ENCODE measurements at regions not wholly inside any gene's neighbourhood (a gene's known extent, or its start where the extent isn't known, plus 50 kb on each side); places are given as distances from the start of the nearest gene placed in this dataset.

DNA sequence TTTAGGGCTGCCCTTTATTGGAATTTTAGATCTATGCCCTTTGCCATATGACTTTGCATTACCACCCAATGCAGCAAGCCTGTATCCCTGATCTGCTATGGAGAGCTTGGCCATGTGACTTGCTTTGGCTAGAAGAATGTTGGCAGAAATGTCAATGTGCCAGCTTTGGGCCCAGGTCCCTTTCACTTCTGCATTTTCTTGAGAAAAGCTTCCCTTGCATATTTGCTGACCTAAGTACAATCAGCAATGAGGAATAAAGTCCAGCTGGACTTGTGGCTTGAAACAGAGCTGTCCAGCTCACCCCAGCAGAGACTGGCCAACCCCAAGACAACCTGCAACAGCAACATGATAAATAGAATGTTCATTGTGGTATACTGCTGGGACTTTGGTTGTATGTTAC, 135.9 kb downstream of the PAH start:
- FAIRE-seq: no peak

DNA sequence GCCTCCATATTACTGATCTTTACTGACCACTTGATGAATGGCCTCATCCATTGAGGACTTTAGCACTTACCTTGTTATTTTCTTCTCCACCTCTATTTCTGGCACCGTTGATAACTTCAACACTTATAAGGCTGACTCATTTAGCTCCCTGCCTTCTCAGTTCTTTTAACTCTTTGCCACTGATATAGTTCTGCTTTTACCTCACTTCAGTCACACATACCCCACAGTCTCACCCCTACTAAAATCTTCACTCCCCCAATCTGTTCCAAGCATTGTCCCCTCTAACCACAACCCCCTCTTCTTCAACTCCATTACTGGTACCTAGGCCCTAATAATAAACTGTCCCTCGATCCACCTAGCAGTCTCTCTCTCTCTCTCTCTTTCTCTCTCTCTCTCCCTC, 141.0 kb downstream of the PAH start:
- FAIRE-seq: no peak

GRCh38 chr12:102769323-102769916, 147.6 kb downstream of the PAH start:
- no peak for FAIRE-seq

DNA sequence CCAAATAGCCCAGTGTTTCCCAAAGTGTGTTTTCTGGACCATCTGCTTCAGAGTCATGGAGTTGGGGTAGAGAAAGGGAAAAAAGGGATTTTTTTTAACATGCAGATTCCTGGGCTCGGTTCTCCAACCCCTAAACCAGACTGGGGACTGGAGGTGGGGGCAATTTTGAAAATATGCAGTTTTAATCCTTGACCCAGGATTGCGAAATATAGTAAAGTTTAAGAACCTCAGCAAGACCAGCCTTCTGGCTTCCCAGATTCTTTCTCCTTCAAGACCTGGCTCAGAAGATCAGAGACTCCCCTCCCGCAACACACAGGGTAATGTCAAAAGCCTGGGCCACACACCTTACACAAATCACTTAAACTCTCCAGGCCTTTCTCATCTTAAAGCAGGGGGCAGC, 150.1 kb downstream of the PAH start:
- FAIRE-seq: no peak

GRCh38 chr12:102765736-102766135, 151.3 kb downstream of the PAH start:
- no peak for FAIRE-seq

DNA sequence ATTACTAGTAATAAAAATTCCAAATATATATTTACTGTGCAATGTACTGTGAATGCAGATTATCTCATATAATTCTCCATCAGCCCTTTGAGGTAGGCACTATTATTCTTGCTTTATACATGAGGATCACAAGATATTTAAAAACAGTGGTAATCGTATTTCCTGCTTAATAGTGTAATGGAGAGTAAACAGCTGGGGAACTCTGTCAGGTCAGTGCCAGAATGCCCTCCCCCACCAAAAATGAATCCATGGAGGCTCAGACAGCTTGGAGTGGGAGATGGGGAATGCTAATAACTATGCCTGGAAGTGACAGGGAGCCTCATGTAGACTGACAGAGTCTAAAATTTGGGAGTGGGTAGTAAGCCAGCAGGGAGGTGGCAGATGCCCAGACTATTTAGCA, 153.6 kb downstream of the PAH start:
- FAIRE-seq: no peak

DNA sequence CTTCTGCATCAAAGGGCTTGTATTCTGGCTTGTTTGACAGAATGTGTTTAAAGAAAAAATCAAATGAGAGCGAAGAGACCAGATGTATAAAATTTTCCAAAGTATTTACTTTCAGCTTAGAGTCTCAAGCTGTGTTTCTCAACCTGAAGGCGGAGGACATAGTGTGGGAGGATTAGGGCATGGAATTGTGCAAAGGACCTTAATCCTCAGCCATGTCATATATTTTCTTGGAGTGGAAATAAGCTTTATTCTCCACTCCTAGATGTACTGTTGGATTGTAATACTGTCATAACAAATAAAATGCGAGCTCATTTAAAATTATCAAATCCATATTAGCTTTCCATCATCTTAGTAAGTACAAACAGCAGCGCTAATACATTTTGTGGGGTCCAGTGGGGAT, 154.0 kb downstream of the PAH start:
- FAIRE-seq: no peak

DNA sequence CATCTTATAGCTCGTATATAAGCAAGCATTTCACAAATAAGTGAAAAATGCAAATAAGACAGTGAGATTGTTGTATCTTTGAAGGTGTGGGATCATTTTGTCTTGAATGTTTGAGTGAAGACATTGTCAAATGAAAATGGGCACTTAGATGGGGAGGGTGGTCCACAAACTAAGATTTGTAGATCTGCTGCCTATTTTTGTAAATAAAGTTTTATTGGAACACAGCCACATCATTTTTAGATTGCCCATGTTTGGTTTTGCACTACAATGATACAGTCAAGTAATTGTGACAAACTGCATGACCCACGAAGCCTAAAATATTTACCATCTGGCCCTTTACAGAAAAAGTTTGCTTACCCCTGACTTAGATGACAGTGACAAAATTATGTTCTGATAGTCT, 156.7 kb downstream of the PAH start:
- no peak for FAIRE-seq

DNA sequence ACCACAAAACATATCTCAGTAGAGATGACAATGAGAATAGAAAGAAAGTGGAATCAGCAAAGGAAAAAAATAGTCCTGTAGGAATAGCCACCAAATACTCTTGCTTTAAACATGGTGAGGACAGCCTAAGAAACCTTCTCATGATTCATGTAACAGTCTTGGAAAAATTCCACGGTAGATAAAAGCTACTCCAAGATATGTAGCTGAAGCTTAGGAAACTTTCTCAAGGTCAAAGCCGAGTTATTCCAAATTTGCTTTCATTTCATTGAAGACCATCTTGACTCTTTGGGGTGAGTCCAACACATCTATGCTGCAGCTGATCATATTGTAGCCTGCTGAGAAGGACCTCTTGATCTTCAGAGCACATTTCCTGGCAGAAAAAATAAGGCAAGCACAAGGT, 157.6 kb downstream of the PAH start:
- no peak for FAIRE-seq

GRCh38 chr12:102757882-102758226, 159.2 kb downstream of the PAH start:
- FAIRE-seq: no peak

DNA sequence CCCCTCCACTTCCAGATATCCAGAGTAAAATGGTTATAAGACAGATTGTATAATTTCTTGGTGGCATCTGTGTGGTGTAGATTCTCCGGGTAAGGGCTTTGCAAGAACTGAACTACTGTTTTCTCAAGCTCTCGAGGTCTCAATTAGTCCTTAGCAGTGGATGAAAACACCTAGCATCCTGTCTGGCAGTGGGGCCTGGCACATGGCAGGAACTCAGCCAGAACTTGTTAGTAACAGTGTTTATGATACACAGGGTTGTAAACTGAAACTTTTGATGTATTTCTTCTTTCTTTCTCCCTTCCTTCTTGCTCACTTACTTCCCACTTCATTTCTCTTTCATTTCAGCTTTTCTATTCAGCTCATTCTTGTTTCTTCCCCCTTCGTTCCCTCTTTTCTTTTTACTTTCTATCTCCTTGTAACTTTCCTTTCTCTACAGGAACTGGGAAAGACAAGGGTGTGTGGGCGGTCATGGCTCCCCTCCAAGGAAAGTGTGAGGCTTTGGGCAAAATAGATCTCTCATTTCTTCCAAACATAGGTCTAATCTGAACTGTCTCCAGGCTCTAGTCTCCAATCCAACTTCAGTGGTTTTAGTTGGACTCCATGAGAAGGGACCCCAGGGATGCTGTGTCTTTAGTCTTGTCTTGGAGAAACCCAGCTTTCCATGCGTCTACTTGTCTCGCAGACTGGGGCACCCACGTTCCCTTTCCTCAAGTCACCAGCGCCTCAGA, 159.7 kb downstream of the PAH start:
- FAIRE-seq: no peak

GRCh38 chr12:102756530-102756929, 160.5 kb downstream of the PAH start:
- no peak for FAIRE-seq

DNA sequence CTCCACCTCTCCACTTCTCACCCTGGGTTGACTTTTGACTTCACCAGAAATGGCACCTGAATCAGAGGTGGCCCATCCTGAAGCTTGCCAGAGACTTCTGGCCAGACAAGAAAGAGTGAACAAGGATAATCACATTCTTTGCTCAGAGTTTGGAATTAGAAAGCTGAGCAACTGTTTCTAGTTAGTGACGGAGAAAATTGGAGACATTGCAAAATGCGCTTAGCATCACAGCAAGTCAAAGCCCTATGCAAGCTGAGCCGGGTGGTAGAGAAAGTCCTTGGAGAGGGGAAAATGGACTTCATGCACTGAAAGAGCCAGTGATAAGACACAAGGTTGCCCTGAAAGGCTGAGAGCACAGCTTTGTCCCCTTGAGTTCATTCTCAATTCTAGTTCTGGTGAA, 161.8 kb downstream of the PAH start:
- FAIRE-seq: no peak

GRCh38 chr12:102753802-102754201, 163.2 kb downstream of the PAH start:
- no peak for FAIRE-seq

GRCh38 chr12:102748704-102749103, 168.3 kb downstream of the PAH start:
- no peak for FAIRE-seq

- FAIRE-seq: no peak
Measured at GRCh38 chr12:102746963-102747362, 170.1 kb downstream of the PAH start.

DNA sequence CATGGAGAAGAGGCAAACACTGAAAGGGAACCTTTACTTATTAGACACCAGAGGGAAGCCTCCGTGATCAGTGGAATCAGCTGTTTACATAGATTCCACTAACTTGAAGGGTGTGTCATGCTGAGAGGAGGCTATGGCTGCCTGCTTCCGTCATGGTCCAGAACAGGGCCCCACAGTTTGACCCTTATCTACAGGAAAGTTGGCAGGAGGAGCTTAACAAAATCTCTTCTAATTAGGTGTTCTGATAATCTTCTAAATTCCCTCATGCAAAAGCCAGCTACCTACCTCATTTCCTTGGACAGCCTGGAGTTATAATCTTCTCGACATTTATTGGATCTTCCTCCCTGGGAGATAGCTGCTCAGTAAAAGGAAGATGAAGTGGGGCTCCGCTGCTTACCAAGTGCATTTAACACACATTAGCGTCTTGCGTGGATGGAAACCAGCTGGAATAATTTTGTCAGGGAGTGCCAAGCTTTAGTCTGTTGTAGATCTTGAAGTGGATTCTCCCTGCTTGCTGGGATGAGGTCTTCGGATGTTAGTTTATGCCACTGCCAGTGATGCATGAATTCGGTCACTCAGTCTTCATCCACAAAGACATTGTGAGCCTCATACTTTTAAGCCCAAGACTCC, 171.0 kb downstream of the PAH start:
- FAIRE-seq: no peak

DNA sequence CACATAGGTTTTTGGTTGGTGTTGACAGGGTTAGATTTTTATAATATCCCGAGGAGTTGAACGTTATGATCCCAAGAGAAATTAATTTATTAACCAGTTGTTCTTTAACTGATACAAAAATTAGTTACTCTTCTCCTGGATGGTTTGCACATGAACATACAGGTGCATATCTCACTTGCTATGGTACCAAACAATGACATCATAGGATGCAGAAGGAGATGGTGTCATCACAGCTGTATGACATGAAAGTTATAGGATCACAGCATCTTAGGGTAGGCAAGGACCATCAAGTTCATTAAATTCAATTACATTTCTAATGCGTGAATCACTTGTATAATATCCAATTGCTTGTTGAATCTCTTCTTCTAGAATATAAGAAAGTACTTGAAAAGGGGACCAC, 175.8 kb downstream of the PAH start:
- FAIRE-seq: no peak

DNA sequence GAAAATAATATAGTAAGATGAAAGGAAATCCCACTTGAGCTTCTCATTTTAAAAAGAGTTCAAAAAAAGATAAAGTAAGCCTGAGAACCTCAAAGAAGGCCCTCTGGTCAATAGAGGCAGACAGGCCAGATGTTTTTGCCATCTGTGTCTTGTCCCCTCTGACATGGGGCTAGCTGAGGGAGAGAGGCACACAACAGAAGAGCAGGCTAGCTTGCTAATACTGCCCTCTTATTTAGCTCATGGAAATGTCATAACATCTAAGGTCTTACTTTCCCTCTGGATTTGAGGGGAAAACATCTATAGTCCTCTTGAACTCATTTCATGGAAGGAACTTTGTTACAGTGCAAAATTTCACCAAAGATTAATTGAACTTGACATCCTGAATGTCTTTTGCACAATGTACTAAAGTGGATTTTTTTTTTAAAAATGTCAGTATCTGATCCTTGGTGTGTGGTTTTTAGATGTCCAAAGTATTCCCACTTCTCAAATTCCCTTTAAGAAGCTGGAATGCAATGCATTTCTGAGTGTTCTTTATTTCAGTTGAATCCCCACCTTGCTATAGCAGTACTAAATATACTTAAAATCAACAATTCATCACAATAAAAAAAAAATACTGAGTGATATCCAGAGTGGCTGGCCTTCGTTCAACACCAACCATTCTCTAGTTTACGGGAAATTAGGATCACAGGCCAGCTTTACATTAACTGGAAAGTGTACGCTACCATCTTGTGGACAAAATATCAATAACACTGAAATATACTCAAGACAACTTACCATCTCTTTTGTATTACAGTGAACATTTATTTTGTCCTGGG, 176.7 kb downstream of the PAH start:
- peak; percentile 60 for FAIRE-seq

GRCh38 chr12:102736328-102736727, 180.7 kb downstream of the PAH start:
- FAIRE-seq: no peak

- FAIRE-seq: no peak
Measured at GRCh38 chr12:102735104-102735503, 181.9 kb downstream of the PAH start.

- FAIRE-seq: no peak
Measured at GRCh38 chr12:102730996-102731395, 186.0 kb downstream of the PAH start.

DNA sequence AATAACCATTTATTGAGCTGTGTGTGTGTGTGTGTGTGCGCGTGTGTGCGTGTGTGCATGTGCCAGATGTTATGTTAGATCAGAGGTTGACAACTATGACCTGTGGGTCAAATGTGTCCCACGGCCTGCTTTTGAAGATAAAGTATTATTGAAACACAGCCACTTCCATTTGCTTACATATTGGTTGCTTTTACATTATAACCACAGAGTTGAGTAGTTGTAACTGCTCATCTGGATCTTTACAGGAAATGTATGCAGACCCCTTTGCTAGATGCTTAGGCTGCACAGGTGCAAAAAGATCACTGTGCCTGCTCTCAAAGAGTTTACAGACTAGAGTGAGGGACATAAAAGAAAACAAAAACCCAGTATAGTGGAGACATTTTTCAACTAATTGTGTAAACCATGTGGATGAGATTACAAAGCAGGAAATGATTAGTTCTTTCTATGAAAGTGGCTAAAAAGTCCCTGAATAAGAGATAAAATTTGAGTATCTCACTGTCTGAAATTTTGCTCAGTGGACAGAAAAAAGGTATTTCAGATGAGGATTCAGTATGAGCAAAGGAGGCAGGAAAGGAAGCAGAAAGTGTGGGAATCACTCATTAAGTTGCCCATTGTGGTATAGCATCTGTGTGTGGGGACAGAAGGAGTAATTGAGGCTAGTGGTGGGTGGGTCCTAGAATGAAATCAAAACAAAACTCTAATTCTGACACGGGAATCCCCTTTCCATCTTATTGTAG, 188.4 kb downstream of the PAH start:
- no peak for FAIRE-seq

All from A204.1 (cell line).